Breast epithelium (tissue), 3 donors: ENCODE measurements at regions not wholly inside any gene's neighbourhood (a gene's known extent, or its start where the extent isn't known, plus 50 kb on each side); places are given as distances from the start of the nearest gene placed in this dataset.

Experiments used
- POLR2A ChIP-seq: fragments of 450-650 bp; IDR thresholded peaks from one replicate; pipeline ENCODE4 v1.6.1; 2016; ENCODE audit warnings: antibody characterized with exemption, mild to moderate bottlenecking, moderate library complexity
- POLR2AphosphoS5 ChIP-seq, 3 donors: sonication (generic); formaldehyde crosslinking; IDR thresholded peaks; one replicate each; pipeline ENCODE4 v1.6.1; 2017; ENCODE audit warnings: antibody characterized with exemption in 3 of 3
- TF ChIP-seq, protein P1 (sequence below), 3 donors: fragments of 450-650 bp; IDR thresholded peaks; one replicate each; pipeline ENCODE4 v1.5.1; 2016 to 2017; ENCODE audit warnings: antibody characterized with exemption in 3 of 3, mild to moderate bottlenecking in 3 of 3, moderate library complexity in 3 of 3

DNA sequence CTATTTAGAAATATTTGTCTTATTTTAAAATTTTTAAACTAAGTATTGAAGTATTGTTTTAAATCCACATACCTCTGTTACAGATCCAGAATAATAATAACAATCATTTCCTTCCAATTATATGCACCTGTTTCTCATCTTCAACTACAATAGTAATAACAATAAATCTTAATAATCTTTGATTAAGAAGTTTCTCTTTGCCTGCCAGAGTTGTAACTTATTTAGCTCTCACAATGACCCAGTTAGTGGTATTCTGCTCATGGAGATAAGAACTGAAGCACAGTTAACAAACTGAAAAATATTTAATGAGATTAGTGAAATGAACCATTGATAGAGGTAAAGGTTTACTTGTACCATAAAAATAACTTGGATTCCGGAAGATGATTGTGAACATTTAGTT, 796.3 kb downstream of the LUZP2 start:
- TF ChIP-seq, protein P1, sequence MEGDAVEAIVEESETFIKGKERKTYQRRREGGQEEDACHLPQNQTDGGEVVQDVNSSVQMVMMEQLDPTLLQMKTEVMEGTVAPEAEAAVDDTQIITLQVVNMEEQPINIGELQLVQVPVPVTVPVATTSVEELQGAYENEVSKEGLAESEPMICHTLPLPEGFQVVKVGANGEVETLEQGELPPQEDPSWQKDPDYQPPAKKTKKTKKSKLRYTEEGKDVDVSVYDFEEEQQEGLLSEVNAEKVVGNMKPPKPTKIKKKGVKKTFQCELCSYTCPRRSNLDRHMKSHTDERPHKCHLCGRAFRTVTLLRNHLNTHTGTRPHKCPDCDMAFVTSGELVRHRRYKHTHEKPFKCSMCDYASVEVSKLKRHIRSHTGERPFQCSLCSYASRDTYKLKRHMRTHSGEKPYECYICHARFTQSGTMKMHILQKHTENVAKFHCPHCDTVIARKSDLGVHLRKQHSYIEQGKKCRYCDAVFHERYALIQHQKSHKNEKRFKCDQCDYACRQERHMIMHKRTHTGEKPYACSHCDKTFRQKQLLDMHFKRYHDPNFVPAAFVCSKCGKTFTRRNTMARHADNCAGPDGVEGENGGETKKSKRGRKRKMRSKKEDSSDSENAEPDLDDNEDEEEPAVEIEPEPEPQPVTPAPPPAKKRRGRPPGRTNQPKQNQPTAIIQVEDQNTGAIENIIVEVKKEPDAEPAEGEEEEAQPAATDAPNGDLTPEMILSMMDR (IDR thresholded peaks at IDR 0.05), result no peak
- TF ChIP-seq POLR2AphosphoS5 (IDR thresholded peaks at IDR 0.05) (no peak), POLR2A (no peak)
